Stimulated activated CD4-positive, alpha-beta T cell treated with anti-CD3 and anti-CD28 coated beads, Interleukin-15, amount 100 ng/mL, for 1 hour (primary cell): ENCODE measurements at regions not wholly inside any gene's neighbourhood (a gene's known extent, or its start where the extent isn't known, plus 50 kb on each side); places are given as distances from the start of the nearest gene placed in this dataset.

Experiments
- DNase-seq, 2 donors: peaks; one replicate each; pipeline ENCODE4 v3.0.0-alpha.2; 2020; ENCODE audit warnings: low read depth in 1 of 2, low spot score in 1 of 2

- DNase-seq: no peak
Measured at GRCh38 chr9:117548556-117548955, 133.7 kb upstream of the ASTN2 start.

DNA sequence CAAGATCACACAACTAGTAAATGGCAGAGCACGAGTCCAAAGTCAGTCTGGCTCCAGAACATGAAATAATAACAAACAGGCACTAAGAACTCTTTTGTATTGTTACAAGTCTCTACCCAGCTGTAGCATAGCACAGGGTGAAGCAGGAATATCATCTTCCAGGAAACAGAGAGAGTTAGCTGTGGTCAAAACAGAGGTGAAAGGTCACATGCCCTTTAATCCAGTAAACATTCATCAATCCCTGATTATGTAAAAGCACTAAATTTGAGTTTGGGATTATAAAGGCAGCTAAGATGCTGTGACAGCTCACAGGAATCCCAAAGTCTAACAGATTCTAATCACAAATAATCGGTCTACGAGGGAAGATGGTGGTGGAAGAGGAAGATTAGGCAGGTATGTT is 133.0 kb upstream of the ASTN2 start:
- no peak for DNase-seq

GRCh38 chr9:117546894-117547678 is 132.2 kb upstream of the ASTN2 start:
- no peak for DNase-seq

DNA sequence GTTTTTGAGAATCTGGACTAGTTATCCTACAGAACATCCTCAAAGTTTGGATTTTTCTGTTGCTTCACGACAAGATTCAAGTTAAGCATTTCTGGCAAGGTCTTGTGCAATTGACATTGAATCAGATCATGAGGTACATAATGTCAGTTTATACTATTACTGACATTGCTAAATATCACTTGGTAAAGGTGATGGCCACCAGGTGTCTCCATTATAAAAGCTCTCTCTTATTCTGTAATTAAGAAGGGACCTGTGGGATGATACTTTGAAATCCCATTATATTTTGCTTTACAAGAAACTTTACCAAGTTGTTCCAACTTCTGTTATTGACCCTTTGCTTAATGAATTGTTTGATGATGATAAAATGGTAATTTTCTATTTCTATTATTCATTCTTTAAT is 131.0 kb upstream of the ASTN2 start:
- DNase-seq: no peak

GRCh38 chr9:117543089-117543488 is 128.2 kb upstream of the ASTN2 start:
- DNase-seq: no peak

- DNase-seq: no peak
Measured at GRCh38 chr9:117542021-117542420, 127.2 kb upstream of the ASTN2 start.

DNA sequence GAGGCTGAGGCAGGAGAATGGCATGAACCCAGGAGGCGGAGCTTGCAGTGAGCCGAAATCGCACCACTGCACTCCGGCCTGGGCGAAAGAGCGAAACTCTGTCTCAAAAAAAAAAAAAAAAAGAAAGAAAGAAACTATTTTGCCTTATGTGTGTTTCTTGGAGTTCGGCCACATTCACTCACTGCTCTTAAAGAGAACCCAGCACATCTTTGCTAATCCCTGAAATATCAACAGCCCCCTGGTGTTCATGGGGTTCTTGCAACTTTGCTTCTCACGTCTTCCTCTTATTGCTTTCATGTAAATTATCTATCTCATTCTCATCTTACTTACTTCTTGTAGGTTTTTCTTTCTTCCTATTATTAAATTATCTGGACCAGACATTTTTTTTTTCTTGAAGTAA is 126.3 kb upstream of the ASTN2 start:
- DNase-seq: no peak

- DNase-seq: no peak
Measured at GRCh38 chr9:117535973-117536372, 121.1 kb upstream of the ASTN2 start.

DNA sequence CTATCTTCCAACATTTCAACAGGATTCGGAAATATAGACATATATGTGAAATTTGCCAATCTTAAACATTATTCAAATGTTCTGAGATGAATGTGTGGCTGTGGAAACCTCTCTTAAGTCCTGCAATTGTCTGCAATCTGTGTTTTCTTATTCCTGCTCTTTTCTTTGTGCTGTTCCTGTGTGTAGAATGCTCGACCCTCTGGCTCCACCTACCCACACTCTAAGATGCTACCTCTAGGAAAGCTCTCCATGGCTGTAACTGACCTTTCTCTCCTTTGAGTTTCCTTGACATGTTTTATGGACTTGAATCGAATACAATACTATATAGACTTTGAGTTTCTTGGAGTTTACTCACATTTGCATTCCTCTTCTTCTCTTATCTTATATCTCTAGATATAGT is 120.6 kb upstream of the ASTN2 start:
- DNase-seq: no peak

DNA sequence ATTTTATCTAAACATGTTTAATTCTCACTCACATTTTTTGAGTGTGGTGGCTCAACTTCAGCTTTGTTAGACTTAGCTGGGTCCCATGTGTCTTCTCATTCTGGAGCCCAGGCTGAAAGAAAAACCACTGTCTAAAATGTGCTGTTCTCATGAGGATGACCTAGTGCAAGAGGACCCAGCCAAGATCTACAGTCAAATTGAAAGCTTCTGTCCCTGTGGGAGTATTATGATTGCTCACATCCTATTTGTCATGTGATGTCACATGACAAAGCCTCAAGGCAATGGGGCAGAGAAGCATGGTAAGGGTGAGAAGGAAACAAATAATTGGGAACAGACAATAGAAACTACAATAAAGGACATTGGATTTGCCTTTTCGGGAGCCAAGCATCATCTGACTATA is 113.4 kb upstream of the ASTN2 start:
- no peak for DNase-seq

DNA sequence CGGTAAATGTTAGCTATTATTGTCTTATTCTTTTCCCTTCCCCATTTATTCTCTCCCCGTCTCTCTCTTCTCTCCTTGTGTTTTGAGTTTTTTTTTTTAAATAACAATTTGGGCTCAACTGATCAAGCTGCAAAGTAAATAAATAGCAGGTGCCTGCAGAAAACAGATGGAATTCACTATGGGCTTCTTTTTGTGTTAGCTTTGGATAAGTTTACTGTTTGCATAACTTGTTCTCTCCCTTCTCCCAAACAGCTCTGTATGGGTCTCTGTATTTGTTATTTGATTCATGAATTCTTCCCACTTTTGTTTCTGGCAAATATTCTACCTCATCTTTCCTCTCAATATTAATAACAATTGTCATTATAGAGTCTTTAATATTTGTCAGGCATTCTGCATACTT is 111.8 kb upstream of the ASTN2 start:
- no peak for DNase-seq

DNA sequence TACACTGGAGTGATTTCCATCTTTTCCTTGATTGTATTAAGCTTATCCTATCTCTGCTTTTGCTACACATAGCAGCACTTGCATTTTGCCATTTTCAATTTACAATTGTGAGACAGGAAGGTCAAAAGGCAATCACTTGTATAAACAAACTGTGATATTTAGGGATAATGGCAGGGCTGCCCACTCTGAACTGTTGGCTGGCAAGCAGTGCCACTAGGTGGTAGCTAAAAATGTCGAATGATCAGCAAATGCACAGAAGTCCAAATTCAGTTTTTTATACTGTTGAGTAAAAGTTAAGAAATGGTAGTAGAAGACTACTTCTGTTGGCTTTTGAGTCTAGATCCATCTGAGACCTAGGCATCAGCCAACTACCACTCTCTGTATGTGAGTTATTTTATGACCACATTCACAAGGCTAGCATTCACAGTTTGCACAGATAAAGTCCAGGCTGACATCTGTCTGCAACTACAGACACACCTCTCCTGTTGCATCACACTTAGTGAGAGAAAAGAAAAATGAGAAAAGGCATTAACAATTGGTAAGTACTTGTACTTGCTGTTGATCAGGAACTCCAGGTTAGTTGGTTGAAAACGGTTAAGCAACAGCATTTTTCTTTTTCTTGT is 108.8 kb upstream of the ASTN2 start:
- DNase-seq: no peak

GRCh38 chr9:117521293-117521692 is 106.4 kb upstream of the ASTN2 start:
- no peak for DNase-seq

DNA sequence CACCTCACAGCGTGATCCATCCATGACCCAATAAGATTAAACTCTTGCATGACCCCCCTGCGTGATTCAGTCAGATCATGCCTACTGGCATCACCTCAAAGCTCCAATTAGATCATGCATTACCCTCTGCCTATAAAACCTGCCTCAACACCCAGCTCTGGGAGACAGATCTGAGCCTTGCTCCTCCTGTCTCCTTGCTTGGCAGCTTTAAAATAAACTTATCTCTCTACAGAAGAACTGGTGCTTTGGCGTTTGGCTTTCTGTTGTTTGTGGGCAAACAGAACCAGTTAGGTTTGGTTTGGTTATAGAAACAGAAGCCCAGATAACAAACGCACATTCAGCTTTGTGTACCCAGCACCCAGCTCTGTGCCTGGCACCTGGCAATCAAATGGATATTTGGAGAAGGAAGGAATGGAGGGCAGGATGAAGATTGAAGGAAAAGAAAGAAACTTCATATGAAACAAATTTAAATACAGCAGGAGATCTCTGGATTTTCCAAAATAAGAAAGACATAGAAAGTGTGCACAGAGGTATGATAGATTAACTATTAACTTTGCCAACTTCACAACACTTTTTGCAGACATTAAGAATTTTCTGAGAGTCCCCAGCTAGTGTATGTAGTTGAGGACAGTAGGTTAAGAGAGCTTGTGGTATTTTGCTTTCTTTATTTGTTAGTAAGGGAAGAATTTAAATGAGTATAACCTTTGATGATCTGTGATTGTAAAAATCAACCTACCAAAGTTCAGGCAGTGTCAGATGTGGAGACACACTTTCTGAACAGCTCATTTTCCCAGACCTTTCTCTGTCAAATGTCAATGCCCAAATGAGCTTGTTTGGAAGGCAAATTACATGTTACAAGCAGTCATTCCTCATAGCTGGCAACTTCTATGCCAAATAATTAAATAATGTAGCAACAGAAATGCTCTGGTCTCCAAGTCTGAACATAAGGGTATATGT is 102.1 kb upstream of the ASTN2 start:
- DNase-seq: no peak

DNA sequence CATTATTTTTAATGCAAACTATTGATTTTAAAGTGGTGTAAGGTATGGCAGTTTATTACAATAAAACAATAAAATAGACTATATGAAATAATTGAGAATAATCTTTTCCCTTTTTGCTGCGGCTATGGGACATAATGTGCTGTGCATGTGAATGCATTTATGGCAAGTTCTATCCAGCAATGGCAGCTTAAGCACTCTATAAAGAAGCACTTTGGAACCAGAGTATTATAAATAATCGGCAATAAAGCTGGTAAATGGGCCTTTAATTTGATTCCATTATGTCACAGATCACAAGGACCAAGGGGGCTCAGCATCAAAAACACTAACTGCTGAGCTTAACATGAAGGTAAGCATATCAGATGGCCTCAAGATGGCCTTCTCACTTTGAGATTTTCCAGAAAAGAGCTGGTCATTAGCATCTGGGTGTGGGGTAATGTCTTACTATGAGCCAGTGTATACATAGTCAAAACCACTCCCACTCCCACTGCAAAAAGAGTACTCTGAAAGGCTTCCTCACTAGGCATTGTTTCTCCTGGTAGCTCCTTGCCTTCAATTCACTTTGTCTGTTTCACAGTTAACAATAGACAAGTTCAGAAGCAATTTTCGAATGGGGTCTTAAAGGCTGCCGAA is 97.1 kb upstream of the ASTN2 start:
- no peak for DNase-seq

DNA sequence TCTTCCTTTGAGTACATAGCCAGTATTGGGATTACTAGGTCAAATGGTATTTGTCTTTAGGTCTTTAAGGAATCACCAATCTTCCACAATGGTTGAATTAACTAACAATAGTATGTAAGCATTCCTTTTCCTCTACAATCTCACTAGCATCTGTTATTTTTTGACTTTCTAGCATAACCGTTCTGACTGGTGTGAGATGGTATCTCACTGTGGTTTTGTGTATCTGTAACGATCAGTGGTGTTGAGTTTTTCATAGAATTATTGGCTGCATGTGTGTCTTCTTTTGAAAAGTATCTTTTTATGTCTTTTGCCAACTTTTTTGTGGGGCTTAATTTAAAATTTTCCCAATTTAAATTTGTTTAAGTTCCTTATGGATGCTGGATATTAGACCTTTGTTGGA is 81.5 kb upstream of the ASTN2 start:
- DNase-seq: no peak

- no peak for DNase-seq
Measured at GRCh38 chr9:117494401-117495090, 79.7 kb upstream of the ASTN2 start.

DNA sequence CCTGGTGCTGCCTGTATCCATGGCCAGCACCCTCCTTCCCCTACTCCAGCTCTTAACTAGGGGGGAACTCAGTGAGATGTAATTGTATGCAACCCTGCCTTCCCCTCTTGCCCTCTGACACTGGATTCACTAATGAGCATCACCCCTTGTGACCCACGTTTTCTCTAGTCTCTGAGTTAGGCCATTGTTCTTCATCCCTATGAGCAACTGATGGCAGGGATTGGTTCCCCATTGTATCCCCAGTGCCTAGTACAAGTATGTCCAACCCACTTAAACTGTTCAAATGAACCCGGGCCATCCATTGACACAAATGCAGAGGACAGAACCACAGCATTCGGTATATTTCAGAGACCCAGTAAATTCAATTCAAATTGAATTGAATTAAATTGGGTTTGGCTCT is 77.6 kb upstream of the ASTN2 start:
- DNase-seq: no peak

- no peak for DNase-seq
Measured at GRCh38 chr9:117491491-117491890, 76.6 kb upstream of the ASTN2 start.

GRCh38 chr9:117490199-117490598 is 75.3 kb upstream of the ASTN2 start:
- DNase-seq: no peak

GRCh38 chr9:117488659-117489058 is 73.8 kb upstream of the ASTN2 start:
- DNase-seq: no peak
